ENCODE measurements at regions not wholly inside any gene's neighbourhood (a gene's known extent, or its start where the extent isn't known, plus 50 kb on each side); places are given as distances from the start of the nearest gene placed in this dataset.
"Not testable (repeated sequence)": the region's sequence is repeated elsewhere in the genome, so short reads cannot be mapped to it uniquely, and the experiment has no call there.

DNA sequence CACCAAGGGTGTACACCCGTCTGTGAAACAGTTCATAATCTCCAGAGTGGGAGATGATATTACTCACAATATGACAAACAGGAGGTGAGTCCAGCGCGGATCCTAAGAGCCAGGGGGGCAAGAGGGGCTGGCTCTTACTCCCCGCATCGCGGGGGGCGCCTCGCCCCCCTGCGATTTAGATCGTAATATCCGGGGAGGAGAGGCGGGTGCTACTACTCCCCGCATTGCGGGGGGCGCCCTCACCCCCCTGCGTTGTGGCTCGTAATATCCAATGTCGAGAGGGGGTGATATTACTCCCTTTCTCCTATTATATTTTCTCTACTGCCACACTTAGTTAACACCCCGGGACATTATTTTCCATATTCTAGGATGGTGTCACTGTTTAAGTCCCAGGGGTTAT lies 131.9 kb downstream of the ADRA2C start:
- peaks cover 41% of the 10 kb centered on the region for H3K27me3 Mint-ChIP-seq (ENCODE audit: insufficient read depth, unreplicated experiment)
- no peaks in the 10 kb centered on the region for H3K4me1 Mint-ChIP-seq (ENCODE audit: insufficient read depth, unreplicated experiment)
- TF ChIP-seq, protein P1, sequence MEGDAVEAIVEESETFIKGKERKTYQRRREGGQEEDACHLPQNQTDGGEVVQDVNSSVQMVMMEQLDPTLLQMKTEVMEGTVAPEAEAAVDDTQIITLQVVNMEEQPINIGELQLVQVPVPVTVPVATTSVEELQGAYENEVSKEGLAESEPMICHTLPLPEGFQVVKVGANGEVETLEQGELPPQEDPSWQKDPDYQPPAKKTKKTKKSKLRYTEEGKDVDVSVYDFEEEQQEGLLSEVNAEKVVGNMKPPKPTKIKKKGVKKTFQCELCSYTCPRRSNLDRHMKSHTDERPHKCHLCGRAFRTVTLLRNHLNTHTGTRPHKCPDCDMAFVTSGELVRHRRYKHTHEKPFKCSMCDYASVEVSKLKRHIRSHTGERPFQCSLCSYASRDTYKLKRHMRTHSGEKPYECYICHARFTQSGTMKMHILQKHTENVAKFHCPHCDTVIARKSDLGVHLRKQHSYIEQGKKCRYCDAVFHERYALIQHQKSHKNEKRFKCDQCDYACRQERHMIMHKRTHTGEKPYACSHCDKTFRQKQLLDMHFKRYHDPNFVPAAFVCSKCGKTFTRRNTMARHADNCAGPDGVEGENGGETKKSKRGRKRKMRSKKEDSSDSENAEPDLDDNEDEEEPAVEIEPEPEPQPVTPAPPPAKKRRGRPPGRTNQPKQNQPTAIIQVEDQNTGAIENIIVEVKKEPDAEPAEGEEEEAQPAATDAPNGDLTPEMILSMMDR (IDR thresholded peaks at IDR 0.05; ENCODE audit: unreplicated experiment), result no peak
- H3K27ac Mint-ChIP-seq (ENCODE audit: low read depth, unreplicated experiment), result no peak overlapping the region
- no peaks in the 10 kb centered on the region for H3K9me3 Mint-ChIP-seq (ENCODE audit: unreplicated experiment)
- ChIA-PET POLR2A (no interaction called here), CTCF (no interaction called here)
- no peaks in the 10 kb centered on the region for H3K36me3 Mint-ChIP-seq (ENCODE audit: insufficient read depth, unreplicated experiment)
- no peak overlapping the region for H3K4me3 Mint-ChIP-seq (ENCODE audit: unreplicated experiment)
- intact Hi-C loops (cut with micrococcal nuclease), result loop anchor here (10.0 kb wide), 1 partner anchor 47 kb away; no protein-coding TSS in a partner anchor
- no peak for DNase-seq (ENCODE audit: unreplicated experiment)
- no TSS peak for BruUV-seq (replicated peaks)

DNA sequence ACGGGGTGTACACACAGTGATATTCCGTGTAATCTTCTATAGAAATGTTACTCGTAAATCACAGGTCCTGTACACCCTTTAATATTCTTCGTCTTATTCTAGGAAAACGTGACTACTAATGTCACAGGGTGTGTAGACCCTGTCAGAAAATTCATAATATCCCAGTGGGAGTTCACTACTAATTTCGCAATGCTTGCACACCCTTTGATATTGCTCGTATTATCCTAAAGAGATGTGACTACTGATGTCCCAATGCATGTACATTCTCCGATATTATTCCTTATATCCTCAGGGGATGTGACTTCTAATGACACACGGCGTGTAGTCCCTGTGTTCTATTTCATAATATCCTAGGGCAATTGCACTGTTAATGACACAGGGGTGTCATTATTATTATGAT lies 132.7 kb downstream of the ADRA2C start:
- H3K36me3 Mint-ChIP-seq (ENCODE audit: insufficient read depth, unreplicated experiment); CTCF ChIA-PET; H3K27ac Mint-ChIP-seq (ENCODE audit: low read depth, unreplicated experiment); POLR2A ChIA-PET; H3K9me3 Mint-ChIP-seq (ENCODE audit: unreplicated experiment); BruUV-seq (replicated peaks); H3K4me1 Mint-ChIP-seq (ENCODE audit: insufficient read depth, unreplicated experiment); H3K4me3 Mint-ChIP-seq (ENCODE audit: unreplicated experiment); DNase-seq (ENCODE audit: unreplicated experiment): not testable (repeated sequence)
- intact Hi-C loops (cut with micrococcal nuclease), result loop anchor here (10.0 kb wide), 1 partner anchor 46 kb away; no protein-coding TSS in a partner anchor
- H3K27me3 Mint-ChIP-seq (ENCODE audit: insufficient read depth, unreplicated experiment), result peaks cover 39% of the 10 kb centered on the region

DNA sequence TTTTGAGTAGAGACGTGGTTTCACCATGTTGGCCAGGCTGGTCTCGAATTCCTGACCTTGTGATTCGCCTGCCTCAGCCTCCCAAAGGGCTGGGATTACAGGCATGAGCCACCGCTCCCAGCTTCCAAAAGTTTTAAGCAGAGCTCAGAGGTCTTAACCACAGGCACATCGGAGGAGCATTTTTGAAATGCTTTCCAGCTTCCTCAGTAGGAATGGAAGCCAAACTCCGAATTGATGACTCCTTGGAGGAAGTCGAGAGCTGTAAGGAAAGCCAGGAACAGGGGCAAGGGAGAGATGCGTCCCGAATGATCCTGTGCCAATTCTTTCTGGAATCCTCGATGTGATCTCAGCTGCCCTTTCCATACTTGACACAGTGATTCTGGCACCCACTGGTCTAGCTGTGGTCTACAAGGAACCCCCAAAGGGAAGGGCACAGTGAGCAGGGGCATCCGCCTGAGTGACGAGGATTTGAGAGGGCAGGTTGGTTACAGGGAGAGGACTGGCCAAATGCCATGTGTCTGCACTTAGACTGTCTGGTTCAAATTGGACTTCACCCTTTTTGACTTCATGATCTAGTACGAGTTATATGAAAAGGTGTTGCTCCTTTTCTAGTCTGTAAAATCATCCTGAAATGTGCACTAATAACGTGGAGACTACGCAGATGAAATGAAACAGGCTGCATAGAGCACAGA lies 138.2 kb downstream of the ADRA2C start:
- CTCF ChIA-PET; intact Hi-C loops (cut with micrococcal nuclease); BruUV-seq (replicated peaks); POLR2A ChIA-PET; H3K36me3 Mint-ChIP-seq (ENCODE audit: insufficient read depth, unreplicated experiment); H3K27ac Mint-ChIP-seq (ENCODE audit: low read depth, unreplicated experiment); DNase-seq (ENCODE audit: unreplicated experiment); H3K4me3 Mint-ChIP-seq (ENCODE audit: unreplicated experiment); H3K4me1 Mint-ChIP-seq (ENCODE audit: insufficient read depth, unreplicated experiment); H3K9me3 Mint-ChIP-seq (ENCODE audit: unreplicated experiment): not testable (repeated sequence)
- peaks cover 48% of the 10 kb centered on the region for H3K27me3 Mint-ChIP-seq (ENCODE audit: insufficient read depth, unreplicated experiment)

DNA sequence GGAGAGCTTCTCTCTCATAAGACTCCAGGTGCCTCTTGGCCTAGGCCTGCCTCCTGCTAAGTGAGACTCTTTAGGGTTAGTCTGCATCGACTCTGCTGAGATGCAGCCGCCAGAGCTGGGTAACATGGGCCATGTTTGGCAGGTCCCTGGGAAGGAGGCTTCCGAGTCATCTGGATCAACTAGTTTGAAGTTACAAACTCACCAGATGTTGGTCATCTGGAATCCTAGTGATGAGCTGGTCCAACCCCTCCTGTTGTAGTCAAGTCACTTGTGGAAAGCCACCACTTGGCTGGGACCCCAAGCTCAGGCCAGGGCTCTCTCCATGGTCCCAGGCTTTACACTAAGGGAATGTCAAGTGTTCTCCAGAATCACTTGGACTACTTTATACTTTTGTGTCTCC lies 143.4 kb downstream of the ADRA2C start:
- CTCF ChIA-PET; DNase-seq (ENCODE audit: unreplicated experiment); intact Hi-C loops (cut with micrococcal nuclease); BruUV-seq (replicated peaks); H3K36me3 Mint-ChIP-seq (ENCODE audit: insufficient read depth, unreplicated experiment); H3K27ac Mint-ChIP-seq (ENCODE audit: low read depth, unreplicated experiment); H3K4me1 Mint-ChIP-seq (ENCODE audit: insufficient read depth, unreplicated experiment); POLR2A ChIA-PET; H3K4me3 Mint-ChIP-seq (ENCODE audit: unreplicated experiment): not testable (repeated sequence)
- Mint-ChIP-seq H3K27me3 (ENCODE audit: insufficient read depth, unreplicated experiment) (peaks cover 22% of the 10 kb centered on the region), H3K9me3 (ENCODE audit: unreplicated experiment) (peaks cover 16% of the 10 kb centered on the region)

GRCh38 chr4:3910161-3910950 lies 144.2 kb downstream of the ADRA2C start:
- H3K4me3 Mint-ChIP-seq (ENCODE audit: unreplicated experiment); BruUV-seq (replicated peaks); DNase-seq (ENCODE audit: unreplicated experiment); CTCF ChIA-PET; H3K27ac Mint-ChIP-seq (ENCODE audit: low read depth, unreplicated experiment); H3K4me1 Mint-ChIP-seq (ENCODE audit: insufficient read depth, unreplicated experiment); POLR2A ChIA-PET; intact Hi-C loops (cut with micrococcal nuclease); H3K36me3 Mint-ChIP-seq (ENCODE audit: insufficient read depth, unreplicated experiment): not testable (repeated sequence)
- Mint-ChIP-seq H3K9me3 (ENCODE audit: unreplicated experiment) (peaks cover 16% of the 10 kb centered on the region), H3K27me3 (ENCODE audit: insufficient read depth, unreplicated experiment) (peaks cover 15% of the 10 kb centered on the region)

DNA sequence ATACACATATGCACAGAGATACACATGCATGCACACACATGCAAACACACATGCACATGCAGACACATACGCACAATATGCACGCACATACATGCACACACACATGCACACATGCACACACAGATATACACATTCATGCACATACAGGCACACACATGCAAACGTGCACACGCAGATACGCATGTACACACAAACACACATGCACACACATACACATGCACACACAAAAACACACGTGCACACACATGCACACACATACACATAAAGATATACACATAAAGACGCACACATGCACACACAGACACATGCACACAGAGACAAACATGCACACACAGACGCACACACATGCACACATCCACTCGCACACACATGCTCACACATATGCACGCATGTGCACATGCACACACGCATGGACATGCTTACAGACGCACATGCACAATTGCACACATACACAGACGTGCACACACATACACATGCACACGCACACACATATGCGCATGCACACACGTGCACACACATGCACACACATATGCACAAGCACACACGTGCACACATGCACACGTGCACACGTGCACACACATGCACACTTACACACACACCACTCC lies 145.2 kb downstream of the ADRA2C start:
- Mint-ChIP-seq H3K36me3 (ENCODE audit: insufficient read depth, unreplicated experiment) (no peaks in the 10 kb centered on the region), H3K27me3 (ENCODE audit: insufficient read depth, unreplicated experiment) (peaks cover 6% of the 10 kb centered on the region), H3K27ac (ENCODE audit: low read depth, unreplicated experiment) (no peak overlapping the region), H3K4me1 (ENCODE audit: insufficient read depth, unreplicated experiment) (no peaks in the 10 kb centered on the region), H3K9me3 (ENCODE audit: unreplicated experiment) (peaks cover 16% of the 10 kb centered on the region), H3K4me3 (ENCODE audit: unreplicated experiment) (no peak overlapping the region)
- intact Hi-C loops (cut with micrococcal nuclease), result no loop called here
- POLR2A ChIA-PET, result no interaction called here
- TF ChIP-seq, protein P1 (IDR thresholded peaks at IDR 0.05; ENCODE audit: unreplicated experiment), result no peak
- DNase-seq (ENCODE audit: unreplicated experiment), result no peak
- BruUV-seq (replicated peaks), result no TSS peak
- CTCF ChIA-PET, result no interaction called here

GRCh38 chr4:3914511-3914910 lies 148.3 kb downstream of the ADRA2C start:
- Mint-ChIP-seq H3K9me3 (ENCODE audit: unreplicated experiment) (peaks cover 16% of the 10 kb centered on the region), H3K27me3 (ENCODE audit: insufficient read depth, unreplicated experiment) (peaks cover 14% of the 10 kb centered on the region)
- H3K27ac Mint-ChIP-seq (ENCODE audit: low read depth, unreplicated experiment); H3K36me3 Mint-ChIP-seq (ENCODE audit: insufficient read depth, unreplicated experiment); intact Hi-C loops (cut with micrococcal nuclease); DNase-seq (ENCODE audit: unreplicated experiment); BruUV-seq (replicated peaks); CTCF ChIA-PET; H3K4me1 Mint-ChIP-seq (ENCODE audit: insufficient read depth, unreplicated experiment); POLR2A ChIA-PET; H3K4me3 Mint-ChIP-seq (ENCODE audit: unreplicated experiment): not testable (repeated sequence)
